Subcutaneous abdominal adipose tissue (tissue), 5 donors: ENCODE measurements at regions not wholly inside any gene's neighbourhood (a gene's known extent, or its start where the extent isn't known, plus 50 kb on each side); places are given as distances from the start of the nearest gene placed in this dataset.
"Not testable (repeated sequence)": the region's sequence is repeated elsewhere in the genome, so short reads cannot be mapped to it uniquely, and the experiment has no call there.

ENCODE experiments used
- H3K27ac ChIP-seq: one replicate; pipeline ENCODE4 v1.7.0; 2013; ENCODE audit warnings: low read depth, mild to moderate bottlenecking, inconsistent platforms, low read length, moderate library complexity
- H3K27me3 ChIP-seq, 5 donors: one replicate each; pipeline ENCODE4 v1.7.0; 2013; ENCODE audit warnings: low read length in 5 of 5, inconsistent platforms in 1 of 5; ENCODE audit not compliant: control insufficient read depth in 5 of 5, insufficient read depth in 4 of 5
- H3K36me3 ChIP-seq, 5 donors: one replicate each; pipeline ENCODE4 v1.7.0; 2013; ENCODE audit warnings: low read length in 5 of 5; ENCODE audit not compliant: control insufficient read depth in 5 of 5, insufficient read depth in 5 of 5
- H3K4me1 ChIP-seq, 5 donors: one replicate each; pipeline ENCODE4 v1.7.0; 2013; ENCODE audit warnings: low read length in 5 of 5, mild to moderate bottlenecking in 3 of 5, moderate library complexity in 1 of 5; ENCODE audit not compliant: control insufficient read depth in 5 of 5, insufficient read depth in 5 of 5
- H3K4me3 ChIP-seq, 5 donors: one replicate each; pipeline ENCODE4 v1.7.0; 2013; ENCODE audit warnings: low read length in 5 of 5, low read depth in 1 of 5
- H3K9ac ChIP-seq, 5 donors: one replicate each; pipeline ENCODE4 v1.7.0; 2013; ENCODE audit warnings: low read length in 5 of 5, mild to moderate bottlenecking in 4 of 5, moderate library complexity in 3 of 5
- H3K9me3 ChIP-seq, 5 donors: one replicate each; pipeline ENCODE4 v1.7.0; 2013; ENCODE audit warnings: low read length in 5 of 5; ENCODE audit not compliant: control insufficient read depth in 5 of 5
- donor health status: healthy.
- donor health status: healthy.
- donor health status: healthy.
- donor health status: healthy.
- donor health status: healthy.

DNA sequence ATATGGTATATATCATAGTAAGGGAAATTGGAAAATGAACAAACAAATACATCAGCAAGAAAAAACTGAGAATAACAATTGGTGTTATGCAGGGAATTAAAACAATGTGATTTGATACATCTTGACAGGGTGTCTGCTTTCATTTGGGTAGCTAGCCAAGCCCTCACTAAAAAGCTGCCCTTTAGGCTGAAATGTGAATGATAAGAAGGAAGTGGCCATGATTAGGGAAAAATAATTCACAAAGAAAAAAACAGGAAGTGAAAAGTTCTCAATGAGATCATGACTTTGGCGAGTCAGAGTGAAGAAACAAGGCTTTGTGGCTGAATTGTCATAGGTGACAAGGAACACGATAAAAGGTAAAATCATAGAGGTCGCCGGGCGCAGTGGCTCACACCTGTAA is 675.8 kb upstream of the SLIT2 start:
- H3K27me3 ChIP-seq, result no peaks in the 10 kb centered on the region
- H3K9me3 ChIP-seq, result no peaks in the 10 kb centered on the region
- H3K4me1 ChIP-seq, result peaks cover 0 to 9% (median 0%) of the 10 kb centered on the region in 5 donors
- no peak overlapping the region for H3K27ac ChIP-seq
- no peak overlapping the region for H3K4me3 ChIP-seq
- H3K9ac ChIP-seq, result no peak overlapping the region
- H3K36me3 ChIP-seq, result no peaks in the 10 kb centered on the region

DNA sequence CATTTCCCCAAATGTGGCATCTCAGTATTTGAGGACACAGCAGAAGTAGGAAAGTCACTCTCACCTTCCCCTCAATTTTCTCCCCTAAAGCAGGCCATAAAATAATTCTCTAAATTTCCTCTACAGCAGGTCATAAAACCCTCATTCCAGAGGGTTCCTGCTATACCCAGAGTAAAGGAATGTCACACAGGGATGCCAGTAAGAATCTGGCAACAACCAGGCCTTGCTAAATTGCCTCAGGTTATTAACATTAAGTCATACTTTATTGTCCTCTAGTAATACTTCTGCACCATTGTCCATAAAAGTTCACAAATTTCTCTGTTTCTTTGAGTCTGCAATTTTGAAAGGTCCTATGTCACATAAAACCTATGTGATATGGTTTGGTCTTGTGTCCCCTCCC is 685.7 kb upstream of the SLIT2 start:
- Histone ChIP-seq H3K27me3 (no peaks in the 10 kb centered on the region), H3K36me3 (no peaks in the 10 kb centered on the region), H3K27ac (no peak overlapping the region), H3K9ac (no peak overlapping the region), H3K4me3 (no peak overlapping the region), H3K9me3 (no peaks in the 10 kb centered on the region), H3K4me1 (no peaks in the 10 kb centered on the region)

DNA sequence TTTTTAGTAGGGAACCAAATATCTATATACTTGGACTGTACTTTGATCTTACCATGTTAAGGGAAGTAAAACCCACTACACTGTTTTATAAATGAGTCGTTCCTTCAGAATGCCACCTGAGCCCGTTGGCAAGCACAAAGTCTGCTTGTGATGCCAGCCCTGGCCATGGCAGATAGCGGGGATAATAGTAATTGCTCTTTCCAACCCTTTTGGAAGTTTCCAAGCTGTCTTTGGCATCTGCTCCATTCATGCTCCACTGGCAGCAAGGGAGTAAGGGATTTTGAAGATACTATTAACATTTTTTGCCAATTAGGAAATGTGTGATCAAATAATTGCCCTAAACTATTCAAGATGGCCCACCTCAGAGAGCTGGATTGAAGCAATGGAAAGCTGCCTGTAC is 689.2 kb upstream of the SLIT2 start:
- Histone ChIP-seq H3K27ac (no peak overlapping the region), H3K4me3 (no peak overlapping the region), H3K9me3 (no peaks in the 10 kb centered on the region), H3K36me3 (no peaks in the 10 kb centered on the region), H3K27me3 (no peaks in the 10 kb centered on the region), H3K9ac (no peak overlapping the region), H3K4me1 (no peaks in the 10 kb centered on the region)

DNA sequence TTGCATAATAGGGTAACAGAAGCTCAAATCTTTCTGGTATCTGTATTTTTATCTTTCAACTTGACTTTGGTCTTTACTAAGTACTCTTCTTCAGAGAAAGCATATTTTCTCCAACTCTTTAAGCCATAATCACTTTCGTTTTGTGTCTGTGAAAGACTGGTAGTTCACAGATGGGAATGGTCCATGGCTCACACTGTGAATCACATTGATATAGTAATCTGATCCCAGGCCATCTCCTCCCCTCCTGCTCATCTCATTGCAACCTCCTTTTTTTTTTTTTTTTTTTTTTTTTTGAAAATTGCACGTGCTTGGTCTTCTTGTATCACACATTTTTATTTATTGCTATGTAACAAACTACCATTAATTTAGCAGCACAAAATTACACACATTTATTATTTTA is 694.5 kb upstream of the SLIT2 start:
- no peaks in the 10 kb centered on the region for H3K27me3 ChIP-seq
- H3K4me3 ChIP-seq, result no peak overlapping the region
- H3K9me3 ChIP-seq, result no peaks in the 10 kb centered on the region
- no peaks in the 10 kb centered on the region for H3K36me3 ChIP-seq
- no peaks in the 10 kb centered on the region for H3K4me1 ChIP-seq
- no peak overlapping the region for H3K9ac ChIP-seq
- no peak overlapping the region for H3K27ac ChIP-seq

DNA sequence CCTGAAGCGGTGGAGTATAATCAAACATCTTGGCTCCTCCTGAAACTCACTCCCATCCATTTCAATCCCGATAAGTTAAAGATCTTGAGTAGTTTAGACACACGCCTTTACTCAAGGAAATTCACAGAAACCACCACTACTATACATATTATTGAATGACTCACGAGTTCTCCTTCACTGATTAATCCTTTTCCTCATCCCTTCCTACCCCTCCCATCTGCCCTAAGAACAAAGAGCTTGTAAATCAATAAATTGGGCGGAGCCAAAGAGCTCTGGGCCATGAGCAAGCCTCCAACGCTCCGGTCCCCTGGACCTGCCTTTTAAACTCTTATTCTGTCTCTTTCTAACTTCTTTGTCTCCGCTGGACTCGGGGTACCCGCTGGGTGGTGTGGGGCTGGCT is 695.4 kb upstream of the SLIT2 start:
- not testable (repeated sequence) for H3K4me1 ChIP-seq, H3K9ac ChIP-seq, H3K36me3 ChIP-seq, H3K9me3 ChIP-seq, H3K27me3 ChIP-seq, H3K27ac ChIP-seq, H3K4me3 ChIP-seq

DNA sequence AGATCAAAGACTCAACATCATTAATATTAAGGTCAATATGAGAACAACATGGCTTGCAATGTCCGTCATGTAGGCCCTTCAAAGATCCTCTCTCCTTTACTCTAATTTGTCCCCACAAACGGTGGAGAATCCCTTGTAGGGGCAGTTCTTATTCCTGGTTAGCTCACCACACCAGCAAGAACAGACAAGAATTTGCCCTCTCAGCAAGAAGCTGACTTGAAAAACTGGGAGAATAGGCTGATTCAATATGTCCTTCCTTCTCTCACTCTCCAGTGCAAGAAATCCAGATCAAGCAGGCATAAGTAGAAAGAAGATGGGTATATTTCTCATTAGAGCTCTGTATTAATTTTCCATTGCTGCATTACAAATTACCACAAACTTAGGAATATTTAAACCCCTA is 704.2 kb upstream of the SLIT2 start:
- no peak overlapping the region for H3K27ac ChIP-seq

DNA sequence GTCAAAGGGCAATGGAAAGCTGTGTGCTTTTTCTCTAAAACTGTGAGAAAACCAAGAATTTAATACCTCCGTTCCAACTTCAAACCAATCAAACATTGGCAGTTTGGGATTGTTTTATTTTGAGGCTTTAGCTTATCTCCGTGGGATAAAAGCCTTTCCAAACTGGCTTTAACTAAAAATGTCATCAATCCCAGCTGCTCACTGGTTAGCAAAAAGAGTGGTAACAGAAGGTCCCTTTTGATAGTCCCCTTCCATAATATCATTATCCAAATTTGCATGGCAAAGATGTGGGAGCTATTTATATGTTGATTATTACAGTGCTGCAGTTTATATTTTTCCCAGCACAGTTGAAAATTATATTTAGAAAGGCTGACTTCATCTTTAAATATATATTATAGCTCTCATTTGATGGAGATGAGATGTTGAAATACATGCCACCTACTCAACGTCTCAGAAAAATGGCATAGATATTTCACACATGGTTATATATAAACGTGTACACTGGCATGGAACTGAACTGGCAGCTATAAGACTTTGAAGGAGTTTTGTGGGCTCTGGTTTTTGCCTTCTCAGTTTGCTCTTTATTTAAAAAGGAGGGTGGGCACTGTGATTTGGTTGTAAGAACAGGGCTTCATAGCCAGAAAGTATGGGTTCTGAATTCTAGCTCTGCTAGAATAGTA is 707.1 kb upstream of the SLIT2 start:
- Histone ChIP-seq H3K36me3 (no peaks in the 10 kb centered on the region), H3K4me3 (no peak overlapping the region), H3K27ac (no peak overlapping the region), H3K9me3 (no peaks in the 10 kb centered on the region), H3K27me3 (no peaks in the 10 kb centered on the region), H3K4me1 (no peaks in the 10 kb centered on the region), H3K9ac (no peak overlapping the region)

More for the DNA sequence above, 704.2 kb upstream of the SLIT2 start:
- H3K27me3 ChIP-seq, result no peaks in the 10 kb centered on the region
- H3K9ac ChIP-seq, result no peak overlapping the region
- H3K36me3 ChIP-seq, result no peaks in the 10 kb centered on the region
- H3K4me1 ChIP-seq, result no peaks in the 10 kb centered on the region
- no peak overlapping the region for H3K4me3 ChIP-seq
- no peaks in the 10 kb centered on the region for H3K9me3 ChIP-seq

DNA sequence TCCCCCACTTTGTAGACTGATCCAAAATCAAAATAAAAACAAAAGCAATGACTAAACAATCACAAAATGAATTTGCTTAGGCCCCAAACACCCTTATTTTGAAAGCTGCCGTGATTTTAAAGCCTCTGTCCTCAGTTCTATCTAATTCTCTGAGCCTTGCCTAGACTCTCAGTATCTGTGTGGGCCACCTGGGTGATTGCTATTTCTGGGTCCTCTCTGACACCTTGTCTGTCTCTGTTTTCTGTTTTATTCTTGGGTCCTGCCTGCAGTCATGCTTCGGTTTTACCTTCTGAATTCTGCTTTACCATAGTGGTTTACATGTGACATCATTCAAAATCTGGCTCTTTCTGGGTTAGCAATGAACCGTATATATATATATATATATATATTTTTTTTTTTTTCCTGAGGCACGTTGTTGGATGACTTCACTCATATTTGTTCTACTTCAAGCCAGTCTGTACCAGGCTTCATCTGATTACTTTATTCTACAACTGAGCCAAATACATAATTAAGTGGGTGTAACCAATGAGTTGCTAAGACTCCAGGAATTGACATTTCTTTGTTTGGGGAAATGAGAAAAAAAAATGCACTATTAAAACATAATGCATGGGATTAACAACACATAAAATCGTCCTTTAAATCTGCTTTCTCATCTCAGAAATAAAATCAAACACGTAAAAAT is 710.7 kb upstream of the SLIT2 start:
- Histone ChIP-seq H3K4me3 (no peak overlapping the region), H3K9me3 (no peaks in the 10 kb centered on the region), H3K27me3 (no peaks in the 10 kb centered on the region), H3K9ac (no peak overlapping the region), H3K36me3 (no peaks in the 10 kb centered on the region), H3K4me1 (no peaks in the 10 kb centered on the region), H3K27ac (no peak overlapping the region)

DNA sequence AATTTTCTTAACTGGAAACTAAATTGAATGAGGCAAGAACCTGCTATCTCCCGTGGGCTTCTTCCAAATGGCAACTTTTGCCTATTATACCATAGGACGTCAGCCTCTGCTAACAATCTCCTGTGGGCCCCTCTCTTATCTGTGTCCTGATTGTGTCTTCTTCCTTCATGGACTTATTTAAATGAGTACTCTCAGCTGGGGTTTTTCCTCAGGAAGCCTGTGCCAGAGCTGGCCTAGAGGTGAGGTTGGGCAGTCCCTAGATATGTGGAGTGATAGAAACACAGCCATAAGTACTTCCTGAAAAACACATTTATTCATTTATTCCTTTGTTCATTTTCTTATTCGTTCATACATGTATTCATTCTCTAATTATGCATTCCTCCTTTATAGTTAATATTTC is 712.5 kb upstream of the SLIT2 start:
- Histone ChIP-seq H3K9me3 (no peaks in the 10 kb centered on the region), H3K27ac (no peak overlapping the region), H3K36me3 (no peaks in the 10 kb centered on the region), H3K27me3 (no peaks in the 10 kb centered on the region), H3K4me3 (no peak overlapping the region), H3K4me1 (no peaks in the 10 kb centered on the region), H3K9ac (no peak overlapping the region)

DNA sequence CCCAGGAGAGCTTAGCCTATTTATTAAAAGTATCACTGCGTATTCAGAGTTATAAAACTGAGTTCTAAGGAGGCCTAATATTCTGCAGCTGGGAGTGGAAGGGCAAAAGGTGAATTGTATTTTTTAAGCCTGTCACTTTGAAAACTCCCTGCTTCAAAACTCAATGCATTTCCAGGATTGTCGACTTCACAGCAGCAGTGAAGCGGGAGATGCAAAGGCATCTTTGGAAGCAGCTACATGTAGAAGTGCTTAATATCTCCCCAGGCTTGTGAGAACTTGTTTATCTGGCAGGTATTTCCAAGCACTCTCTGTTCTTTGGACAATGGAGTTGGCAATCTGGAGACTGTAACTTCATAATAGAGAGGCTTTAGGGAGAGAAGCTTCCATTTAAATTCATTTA is 717.5 kb upstream of the SLIT2 start:
- H3K9ac ChIP-seq, result no peak overlapping the region
- H3K9me3 ChIP-seq, result no peaks in the 10 kb centered on the region
- H3K4me3 ChIP-seq, result no peak overlapping the region
- no peaks in the 10 kb centered on the region for H3K36me3 ChIP-seq
- H3K4me1 ChIP-seq, result no peaks in the 10 kb centered on the region
- no peaks in the 10 kb centered on the region for H3K27me3 ChIP-seq
- no peak overlapping the region for H3K27ac ChIP-seq
